ENCODE measurements at regions not wholly inside any gene's neighbourhood (a gene's known extent, or its start where the extent isn't known, plus 50 kb on each side); places are given as distances from the start of the nearest gene placed in this dataset.

GRCh38 chr12:4114986-4115385 lies 158.6 kb upstream of the CCND2 start:
- no peak for ATAC-seq
- no peak for TF ChIP-seq PATZ1 (CRISPR knock-in tag; IDR thresholded peaks at IDR 0.05; ENCODE audit: borderline replicate concordance)
- TF ChIP-seq ISL1 (CRISPR knock-in tag; IDR thresholded peaks at IDR 0.05), result no peak
- TF ChIP-seq ZNF70 (CRISPR knock-in tag; IDR thresholded peaks at IDR 0.05), result no peak
- no peak for TF ChIP-seq SNAI2 (CRISPR knock-in tag; IDR thresholded peaks at IDR 0.05)
- TF ChIP-seq ZNF565 (CRISPR knock-in tag; conservative IDR thresholded peaks at IDR 0.05; ENCODE audit: low read depth), result no peak
- no peak for TF ChIP-seq CSRNP3 (CRISPR knock-in tag; IDR thresholded peaks at IDR 0.05)
- no peak for TF ChIP-seq CREB5 (CRISPR knock-in tag; IDR thresholded peaks at IDR 0.05; ENCODE audit: low read depth)
- TF ChIP-seq ZFP30 (CRISPR knock-in tag; IDR thresholded peaks at IDR 0.05), result no peak
- no peak for TF ChIP-seq PPARA (CRISPR knock-in tag; IDR thresholded peaks at IDR 0.05; ENCODE audit: borderline replicate concordance)
- TF ChIP-seq ARNTL (CRISPR knock-in tag; IDR thresholded peaks at IDR 0.05; ENCODE audit: borderline replicate concordance, low read depth), result no peak
- TF ChIP-seq CSDC2 (CRISPR knock-in tag; IDR thresholded peaks at IDR 0.05), result no peak
- TF ChIP-seq ZFP3 (CRISPR knock-in tag; IDR thresholded peaks at IDR 0.05), result no peak
- TF ChIP-seq GLIS3 (CRISPR knock-in tag; IDR thresholded peaks at IDR 0.05), result no peak
- no peak for TF ChIP-seq BACH2 (CRISPR knock-in tag; IDR thresholded peaks at IDR 0.05; ENCODE audit: borderline replicate concordance)
- no peak for TF ChIP-seq RARB (CRISPR knock-in tag; IDR thresholded peaks at IDR 0.05)

GRCh38 chr12:4112734-4113325 lies 160.7 kb upstream of the CCND2 start:
- no peak for ATAC-seq
- TF ChIP-seq TCF4 (CRISPR knock-in tag; IDR thresholded peaks at IDR 0.05; ENCODE audit: borderline replicate concordance), result no peak
- TF ChIP-seq TSHZ2 (CRISPR knock-in tag; IDR thresholded peaks at IDR 0.05), result no peak
- no peak for TF ChIP-seq POU6F1 (CRISPR knock-in tag; IDR thresholded peaks at IDR 0.05; ENCODE audit: borderline replicate concordance, low read depth)
- TF ChIP-seq ESRRG (CRISPR knock-in tag; IDR thresholded peaks at IDR 0.05), result no peak
- TF ChIP-seq SNAI2 (CRISPR knock-in tag; IDR thresholded peaks at IDR 0.05), result no peak
- no peak for TF ChIP-seq ZC3H10 (CRISPR knock-in tag; IDR thresholded peaks at IDR 0.05)
- no peak for TF ChIP-seq ISL1 (CRISPR knock-in tag; IDR thresholded peaks at IDR 0.05)
- no peak for TF ChIP-seq GLIS3 (CRISPR knock-in tag; IDR thresholded peaks at IDR 0.05)

- no peak for ATAC-seq
Measured at GRCh38 chr12:4112290-4112689, 161.3 kb upstream of the CCND2 start.

More at GRCh38 chr12:4112290-4112689, 161.3 kb upstream of the CCND2 start:
- TF ChIP-seq OSR1 (CRISPR knock-in tag; IDR thresholded peaks at IDR 0.05) (no peak), CSDC2 (CRISPR knock-in tag; IDR thresholded peaks at IDR 0.05) (no peak), BACH2 (CRISPR knock-in tag; IDR thresholded peaks at IDR 0.05; ENCODE audit: borderline replicate concordance) (no peak), ISL1 (CRISPR knock-in tag; IDR thresholded peaks at IDR 0.05) (no peak), ZC3H10 (CRISPR knock-in tag; IDR thresholded peaks at IDR 0.05) (no peak), ZFP3 (CRISPR knock-in tag; IDR thresholded peaks at IDR 0.05) (no peak), SNAI2 (CRISPR knock-in tag; IDR thresholded peaks at IDR 0.05) (no peak), CSRNP3 (CRISPR knock-in tag; IDR thresholded peaks at IDR 0.05) (no peak)
